ENCODE measurements at regions not wholly inside any gene's neighbourhood (a gene's known extent, or its start where the extent isn't known, plus 50 kb on each side); places are given as distances from the start of the nearest gene placed in this dataset.
"Not testable (repeated sequence)": the region's sequence is repeated elsewhere in the genome, so short reads cannot be mapped to it uniquely, and the experiment has no call there.

GRCh38 chr6:112511441-112511840 lies 164.3 kb downstream of the RFPL4B start:
- H3K27ac Mint-ChIP-seq: no peak overlapping the region
- H3K4me3 Mint-ChIP-seq: no peak overlapping the region
- no peaks in the 10 kb centered on the region for H3K4me1 Mint-ChIP-seq (ENCODE audit: low read depth)
- H3K36me3 Mint-ChIP-seq (ENCODE audit: low read depth): no peaks in the 10 kb centered on the region
- H3K9me3 Mint-ChIP-seq: no peaks in the 10 kb centered on the region
- H3K27me3 Mint-ChIP-seq (ENCODE audit: low read depth): no peaks in the 10 kb centered on the region

GRCh38 chr6:112513175-112513574 lies 166.0 kb downstream of the RFPL4B start:
- Mint-ChIP-seq H3K4me1 (ENCODE audit: low read depth) (no peaks in the 10 kb centered on the region), H3K9me3 (no peaks in the 10 kb centered on the region), H3K27me3 (ENCODE audit: low read depth) (no peaks in the 10 kb centered on the region), H3K4me3 (no peak overlapping the region), H3K27ac (no peak overlapping the region), H3K36me3 (ENCODE audit: low read depth) (no peaks in the 10 kb centered on the region)

GRCh38 chr6:112522587-112522986 lies 175.5 kb downstream of the RFPL4B start:
- Mint-ChIP-seq H3K4me1 (ENCODE audit: low read depth) (no peaks in the 10 kb centered on the region), H3K27ac (no peak overlapping the region), H3K27me3 (ENCODE audit: low read depth) (no peaks in the 10 kb centered on the region), H3K36me3 (ENCODE audit: low read depth) (no peaks in the 10 kb centered on the region), H3K9me3 (no peaks in the 10 kb centered on the region), H3K4me3 (no peak overlapping the region)

DNA sequence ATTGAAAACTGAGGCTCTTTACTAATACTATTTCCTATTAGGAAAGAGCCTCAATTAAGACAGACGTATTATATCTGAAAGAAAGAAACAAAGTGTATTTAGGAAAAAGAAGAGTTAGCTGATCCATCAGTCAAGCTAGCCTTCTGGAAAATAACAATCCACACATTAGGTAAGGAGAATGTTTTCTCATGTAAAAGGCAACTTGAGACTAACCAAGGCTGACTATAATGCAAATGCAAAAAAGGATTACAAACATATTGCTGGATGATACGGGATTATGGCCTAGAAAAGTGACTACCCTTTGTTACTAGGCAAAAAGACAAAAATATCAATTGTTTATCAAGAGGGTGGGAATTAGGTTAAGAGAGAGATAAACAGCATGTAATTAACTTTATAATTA lies 176.9 kb downstream of the RFPL4B start:
- Mint-ChIP-seq H3K27me3 (ENCODE audit: low read depth) (no peaks in the 10 kb centered on the region), H3K36me3 (ENCODE audit: low read depth) (no peaks in the 10 kb centered on the region), H3K4me1 (ENCODE audit: low read depth) (no peaks in the 10 kb centered on the region), H3K4me3 (no peak overlapping the region), H3K9me3 (peaks cover under 1% of the 10 kb centered on the region), H3K27ac (no peak overlapping the region)

GRCh38 chr6:112525749-112526148 lies 178.6 kb downstream of the RFPL4B start:
- Mint-ChIP-seq H3K27me3 (ENCODE audit: low read depth) (no peaks in the 10 kb centered on the region), H3K36me3 (ENCODE audit: low read depth) (no peaks in the 10 kb centered on the region), H3K9me3 (peaks cover 4% of the 10 kb centered on the region), H3K4me1 (ENCODE audit: low read depth) (no peaks in the 10 kb centered on the region), H3K4me3 (no peak overlapping the region), H3K27ac (no peak overlapping the region)

DNA sequence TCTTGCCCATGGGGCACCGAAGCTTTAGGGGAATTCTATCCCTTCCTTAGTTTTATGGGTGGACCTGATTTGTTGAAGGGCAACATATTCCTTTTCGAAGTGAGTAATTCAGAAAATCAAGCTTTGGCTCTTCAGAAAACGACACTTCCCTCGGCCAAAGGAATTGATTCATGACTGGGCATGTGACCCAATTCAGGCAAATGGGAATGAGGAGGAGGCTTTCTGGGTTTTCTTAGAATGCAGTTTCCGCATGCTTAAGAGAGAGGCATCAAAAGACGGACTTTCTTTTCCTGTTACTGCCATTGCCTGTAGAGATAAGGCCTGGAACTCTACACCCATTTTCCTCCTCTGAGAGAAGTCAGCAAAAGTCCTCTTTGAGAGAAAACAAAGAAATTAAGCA lies 179.5 kb downstream of the RFPL4B start:
- no peak overlapping the region for H3K4me3 Mint-ChIP-seq
- no peaks in the 10 kb centered on the region for H3K27me3 Mint-ChIP-seq (ENCODE audit: low read depth)
- peaks cover 4% of the 10 kb centered on the region for H3K9me3 Mint-ChIP-seq
- no peaks in the 10 kb centered on the region for H3K36me3 Mint-ChIP-seq (ENCODE audit: low read depth)
- H3K27ac Mint-ChIP-seq: no peak overlapping the region
- no peaks in the 10 kb centered on the region for H3K4me1 Mint-ChIP-seq (ENCODE audit: low read depth)

GRCh38 chr6:112528306-112528705 lies 181.2 kb downstream of the RFPL4B start:
- H3K27me3 Mint-ChIP-seq (ENCODE audit: low read depth); H3K27ac Mint-ChIP-seq; H3K4me3 Mint-ChIP-seq; H3K4me1 Mint-ChIP-seq (ENCODE audit: low read depth); H3K36me3 Mint-ChIP-seq (ENCODE audit: low read depth); H3K9me3 Mint-ChIP-seq: not testable (repeated sequence)

DNA sequence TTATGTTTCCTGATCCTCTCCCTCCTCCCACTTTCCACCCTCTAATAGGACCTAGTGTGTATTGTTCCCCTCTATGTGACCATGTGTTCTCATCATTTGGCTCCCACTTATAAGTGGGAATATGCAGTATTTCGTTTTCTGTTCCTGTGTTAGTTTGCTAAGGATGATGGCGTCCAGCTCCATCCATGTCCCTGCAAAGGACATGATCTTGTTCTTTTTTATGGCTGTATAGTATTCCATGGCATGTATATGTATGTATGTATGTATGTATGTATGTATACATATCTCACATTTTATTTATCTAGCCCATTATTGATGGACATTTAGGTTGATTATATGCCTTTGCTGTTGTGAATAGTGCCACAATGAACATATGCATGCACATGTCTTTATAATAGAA lies 188.7 kb downstream of the RFPL4B start:
- Mint-ChIP-seq H3K9me3 (peaks cover 8% of the 10 kb centered on the region), H3K27ac (no peak overlapping the region), H3K36me3 (ENCODE audit: low read depth) (no peaks in the 10 kb centered on the region), H3K27me3 (ENCODE audit: low read depth) (no peaks in the 10 kb centered on the region), H3K4me1 (ENCODE audit: low read depth) (no peaks in the 10 kb centered on the region), H3K4me3 (no peak overlapping the region)

- Mint-ChIP-seq H3K4me1 (ENCODE audit: low read depth) (no peaks in the 10 kb centered on the region), H3K9me3 (peaks cover 8% of the 10 kb centered on the region), H3K36me3 (ENCODE audit: low read depth) (no peaks in the 10 kb centered on the region), H3K27ac (no peak overlapping the region), H3K27me3 (ENCODE audit: low read depth) (no peaks in the 10 kb centered on the region), H3K4me3 (no peak overlapping the region)
These were observed 192.2 kb downstream of the RFPL4B start for GRCh38 chr6:112539355-112539754.

DNA sequence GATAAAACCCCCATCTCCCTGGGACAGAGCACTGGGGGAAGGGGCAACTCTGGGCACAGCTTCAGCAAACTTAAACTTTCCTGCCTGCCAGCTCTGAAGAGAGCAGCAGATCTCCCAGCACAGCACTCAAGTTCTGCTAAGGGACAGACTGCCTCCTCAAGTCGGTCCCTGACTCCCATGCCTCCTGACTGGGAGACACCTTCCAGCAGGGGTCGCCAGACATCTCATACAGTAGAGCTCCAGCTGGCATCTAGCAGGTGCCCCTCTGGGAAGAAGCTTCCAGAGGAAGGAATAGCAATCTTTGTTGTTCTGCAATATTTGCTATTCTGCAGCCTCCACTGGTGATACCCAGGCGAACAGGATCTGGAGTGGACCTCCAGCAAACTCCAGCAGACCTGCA lies 194.7 kb downstream of the RFPL4B start:
- not testable (repeated sequence) for H3K27me3 Mint-ChIP-seq (ENCODE audit: low read depth); H3K36me3 Mint-ChIP-seq (ENCODE audit: low read depth); H3K4me1 Mint-ChIP-seq (ENCODE audit: low read depth)

GRCh38 chr6:112547321-112548085 lies 200.4 kb downstream of the RFPL4B start:
- not testable (repeated sequence) for H3K36me3 Mint-ChIP-seq (ENCODE audit: low read depth); H3K9me3 Mint-ChIP-seq; H3K4me3 Mint-ChIP-seq; H3K27me3 Mint-ChIP-seq (ENCODE audit: low read depth); H3K4me1 Mint-ChIP-seq (ENCODE audit: low read depth); H3K27ac Mint-ChIP-seq

More for the DNA sequence above, 194.7 kb downstream of the RFPL4B start:
- not testable (repeated sequence) for H3K9me3 Mint-ChIP-seq, H3K27ac Mint-ChIP-seq, H3K4me3 Mint-ChIP-seq

GRCh38 chr6:112549749-112550148 lies 202.6 kb downstream of the RFPL4B start:
- no peaks in the 10 kb centered on the region for H3K36me3 Mint-ChIP-seq (ENCODE audit: low read depth)
- peaks cover 6% of the 10 kb centered on the region for H3K9me3 Mint-ChIP-seq
- H3K27ac Mint-ChIP-seq: no peak overlapping the region
- no peaks in the 10 kb centered on the region for H3K27me3 Mint-ChIP-seq (ENCODE audit: low read depth)
- H3K4me1 Mint-ChIP-seq (ENCODE audit: low read depth): no peaks in the 10 kb centered on the region
- H3K4me3 Mint-ChIP-seq: no peak overlapping the region

DNA sequence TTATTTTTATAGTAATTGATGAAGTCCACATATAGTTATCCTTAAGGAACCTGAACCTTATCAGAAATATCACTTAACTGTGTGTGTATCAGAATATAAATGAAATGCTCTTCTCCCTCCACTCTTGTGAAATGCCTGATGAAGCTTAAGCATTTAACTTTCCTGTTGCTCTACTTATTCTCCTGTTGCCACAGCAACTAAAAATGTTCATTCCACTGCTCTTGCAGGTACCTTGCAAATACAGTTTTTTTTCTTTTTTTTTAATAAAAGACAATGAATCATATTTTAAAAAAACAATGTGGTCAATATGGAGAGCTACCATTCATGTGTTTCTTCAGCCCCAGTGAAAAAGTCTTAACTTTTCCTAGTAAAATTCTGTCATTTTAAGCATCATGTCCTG lies 210.3 kb downstream of the RFPL4B start:
- no peaks in the 10 kb centered on the region for H3K9me3 Mint-ChIP-seq
- no peaks in the 10 kb centered on the region for H3K27me3 Mint-ChIP-seq (ENCODE audit: low read depth)
- H3K27ac Mint-ChIP-seq: no peak overlapping the region
- H3K4me1 Mint-ChIP-seq (ENCODE audit: low read depth): no peaks in the 10 kb centered on the region
- H3K4me3 Mint-ChIP-seq: no peak overlapping the region
- no peaks in the 10 kb centered on the region for H3K36me3 Mint-ChIP-seq (ENCODE audit: low read depth)

DNA sequence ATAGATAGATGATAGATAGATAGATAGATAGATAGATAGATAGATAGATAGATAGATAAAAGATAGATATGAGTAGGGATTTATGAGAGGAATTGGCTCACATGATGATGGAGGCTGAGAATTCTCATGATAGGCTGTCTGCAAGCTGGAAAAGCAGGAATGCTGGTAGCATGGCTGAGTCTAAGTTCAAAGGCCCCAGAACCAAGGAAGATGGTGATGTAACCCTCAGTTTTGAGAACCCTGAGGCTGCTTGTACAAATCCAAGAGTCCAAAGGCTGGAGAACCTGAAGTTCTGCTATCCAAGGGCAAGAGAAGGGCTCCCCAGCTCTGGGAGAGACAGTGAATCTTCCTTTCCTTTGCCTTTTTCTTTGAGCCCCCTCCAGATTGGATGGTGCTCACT lies 210.8 kb downstream of the RFPL4B start:
- Mint-ChIP-seq H3K27ac (no peak overlapping the region), H3K9me3 (no peaks in the 10 kb centered on the region), H3K27me3 (ENCODE audit: low read depth) (no peaks in the 10 kb centered on the region), H3K4me1 (ENCODE audit: low read depth) (no peaks in the 10 kb centered on the region), H3K4me3 (no peak overlapping the region), H3K36me3 (ENCODE audit: low read depth) (no peaks in the 10 kb centered on the region)

GRCh38 chr6:112560651-112561050 lies 213.5 kb downstream of the RFPL4B start:
- Mint-ChIP-seq H3K27ac (no peak overlapping the region), H3K27me3 (ENCODE audit: low read depth) (no peaks in the 10 kb centered on the region), H3K36me3 (ENCODE audit: low read depth) (no peaks in the 10 kb centered on the region), H3K4me1 (ENCODE audit: low read depth) (no peaks in the 10 kb centered on the region), H3K4me3 (no peak overlapping the region), H3K9me3 (no peaks in the 10 kb centered on the region)

All from T-helper 1 cell treated with Interleukin-12 subunit alpha and Interleukin-12 subunit beta and Interleukin-4 antibody, amounts not matched to agents 30 μg/mL and 1 μg/mL, for 36 hours (primary cell).